K562 (cell line): ENCODE measurements at regions not wholly inside any gene's neighbourhood (a gene's known extent, or its start where the extent isn't known, plus 50 kb on each side); places are given as distances from the start of the nearest gene placed in this dataset.

Source experiments
- AFF4 ChIP-seq: sonication (generic); formaldehyde crosslinking; IDR thresholded peaks from 2 replicates; pipeline ENCODE4 v1.8.0; 2023; ENCODE audit warnings: mild to moderate bottlenecking, missing genetic modification reagents
- CHD2 ChIP-seq: IDR thresholded peaks from 2 replicates; pipeline ENCODE4 v1.6.1; 2011; ENCODE audit warnings: low read depth, low read length
- CTCF ChIP-seq, 3 experiments: IDR thresholded peaks in 2 of 3; conservative IDR thresholded peaks in 1 of 3; 2 replicates each; pipeline ENCODE4 v1.5.1; 2011 to 2012; ENCODE audit warnings: low read length in 3 of 3, mild to moderate bottlenecking in 3 of 3, control low read depth in 2 of 3, improper control_type of control experiment in 1 of 3, inconsistent platforms in 1 of 3, low read depth in 1 of 3, mixed read lengths in 1 of 3, moderate library complexity in 1 of 3; ENCODE audit not compliant: insufficient read depth in 2 of 3
- FOSL1 ChIP-seq: fragments of 200-800 bp; sonication (Bioruptor generic); conservative IDR thresholded peaks from 2 replicates; pipeline ENCODE4 v1.6.1; 2016; ENCODE audit warnings: missing genetic modification characterization, missing compliant biosample characterization
- PATZ1 ChIP-seq: fragments of 250-450 bp; sonication (Bioruptor Pico); IDR thresholded peaks from 2 replicates; pipeline ENCODE4 v1.5.0; 2020; ENCODE audit warnings: mild to moderate bottlenecking, borderline replicate concordance
- RAD21 ChIP-seq, 2 experiments: fragments of 250-450 bp in 1 of 2; fragments of 450-650 bp in 1 of 2; sonication (Bioruptor Pico) in 1 of 2; formaldehyde crosslinking in 1 of 2; IDR thresholded peaks in 1 of 2; conservative IDR thresholded peaks in 1 of 2; 2 replicates each; pipeline versions ENCODE4 v1.4.0 to v1.8.0; 2020 to 2022; ENCODE audit warnings: mild to moderate bottlenecking in 2 of 2, moderate library complexity in 1 of 2
- RFX1 ChIP-seq: fragments of 450-650 bp; IDR thresholded peaks from 2 replicates; pipeline ENCODE4 v1.6.1; 2016; ENCODE audit warnings: mild to moderate bottlenecking, moderate library complexity
- SP2 ChIP-seq: IDR thresholded peaks from 2 replicates; pipeline ENCODE4 v1.6.1; 2011; ENCODE audit warnings: mild to moderate bottlenecking, low read depth, low read length, moderate library complexity; ENCODE audit not compliant: poor library complexity, severe bottlenecking; ENCODE audit errors: extremely low read depth
- ZFP1 ChIP-seq: fragments of 450-650 bp; formaldehyde crosslinking; IDR thresholded peaks from 2 replicates; pipeline ENCODE4 v1.4.0; 2020; ENCODE audit warnings: mild to moderate bottlenecking, mixed read lengths
- ZNF165 ChIP-seq: fragments of 250-450 bp; sonication (Bioruptor Pico); IDR thresholded peaks from 2 replicates; pipeline ENCODE4 v1.4.0; 2020; ENCODE audit warnings: borderline replicate concordance
- ZNF41 ChIP-seq: fragments of 250-450 bp; sonication (Bioruptor Pico); conservative IDR thresholded peaks from 2 replicates; pipeline ENCODE4 v1.4.0; 2020; ENCODE audit warnings: mild to moderate bottlenecking

GRCh38 chr10:65128277-65128676 lies 1607.1 kb downstream of the REEP3 start:
- TF ChIP-seq RFX1 (no peak), RAD21 (CRISPR knock-in tag; conservative IDR thresholded peaks at IDR 0.05 in 1 of 2, IDR thresholded peaks at IDR 0.05 in 1 of 2) (no peak), PATZ1 (CRISPR knock-in tag) (no peak), CTCF (IDR thresholded peaks at IDR 0.05 in 2 of 3, conservative IDR thresholded peaks at IDR 0.05 in 1 of 3; ENCODE audit: insufficient read depth in 2 of 3, low read depth in 1 of 3, low read length in 3 of 3) (no peak), ZFP1 (CRISPR knock-in tag) (no peak), FOSL1 (tag) (no peak), ZNF41 (no peak), CHD2 (no peak), ZNF165 (CRISPR knock-in tag) (no peak), SP2 (no peak), AFF4 (no peak)
